WERI-Rb-1 (cell line): ENCODE measurements at regions not wholly inside any gene's neighbourhood (a gene's known extent, or its start where the extent isn't known, plus 50 kb on each side); places are given as distances from the start of the nearest gene placed in this dataset.

ENCODE experiments used
- DNase-seq: peaks from one replicate; pipeline ENCODE4 v3.0.0-alpha.2; 2020
- H3K27ac ChIP-seq: fragments of 250-450 bp; sonication (Bioruptor Pico); 2 replicates; pipeline ENCODE4 v1.5.1; 2020; ENCODE audit warnings: mild to moderate bottlenecking, moderate library complexity
- H3K27me3 ChIP-seq: fragments of 250-450 bp; sonication (Bioruptor Pico); 2 replicates; pipeline ENCODE4 v1.5.1; 2021; ENCODE audit warnings: mild to moderate bottlenecking, low read depth, moderate library complexity; ENCODE audit not compliant: insufficient read depth, severe bottlenecking
- H3K36me3 ChIP-seq: fragments of 250-450 bp; sonication (Bioruptor Pico); 2 replicates; pipeline ENCODE4 v1.5.1; 2020; ENCODE audit warnings: mild to moderate bottlenecking, moderate library complexity
- H3K4me3 ChIP-seq: 2 replicates; pipeline ENCODE4 v1.5.1; 2011; ENCODE audit warnings: low read depth, mild to moderate bottlenecking, control low read depth, low read length
- H3K9me3 ChIP-seq: fragments of 250-450 bp; sonication (Bioruptor Pico); 2 replicates; pipeline ENCODE4 v1.5.1; 2021; ENCODE audit warnings: mild to moderate bottlenecking, moderate library complexity; ENCODE audit not compliant: severe bottlenecking
- CTCF ChIP-seq: IDR thresholded peaks from 2 replicates; pipeline ENCODE4 v1.5.1; 2011; ENCODE audit warnings: low read depth, mild to moderate bottlenecking, control low read depth, inconsistent platforms, low read length

- TF ChIP-seq CTCF = no peak
- Histone ChIP-seq H3K27ac (no peak overlapping the region), H3K27me3 (no peaks in the 10 kb centered on the region), H3K36me3 (no peaks in the 10 kb centered on the region), H3K9me3 (no peaks in the 10 kb centered on the region), H3K4me3 (no peak overlapping the region)
- DNase-seq = no peak
Observed at GRCh38 chr7:140236626-140237025, 59.8 kb upstream of the KDM7A start.

GRCh38 chr7:140235114-140235513, 58.3 kb upstream of the KDM7A start:
- H3K27me3 ChIP-seq = no peaks in the 10 kb centered on the region
- DNase-seq = no peak
- no peak overlapping the region for H3K27ac ChIP-seq
- no peaks in the 10 kb centered on the region for H3K36me3 ChIP-seq
- no peak overlapping the region for H3K4me3 ChIP-seq
- no peaks in the 10 kb centered on the region for H3K9me3 ChIP-seq
- TF ChIP-seq CTCF = no peak

GRCh38 chr7:140232957-140233917, 56.5 kb upstream of the KDM7A start:
- TF ChIP-seq CTCF = no peak
- H3K9me3 ChIP-seq = no peaks in the 10 kb centered on the region
- H3K36me3 ChIP-seq = no peaks in the 10 kb centered on the region
- DNase-seq = no peak
- no peaks in the 10 kb centered on the region for H3K27me3 ChIP-seq
- H3K27ac ChIP-seq = no peak overlapping the region
- H3K4me3 ChIP-seq = no peak overlapping the region

GRCh38 chr7:140231771-140232491, 55.1 kb upstream of the KDM7A start:
- Histone ChIP-seq H3K4me3 (peak overlapping the region; percentile 77), H3K36me3 (no peaks in the 10 kb centered on the region), H3K27ac (no peak overlapping the region), H3K9me3 (no peaks in the 10 kb centered on the region), H3K27me3 (no peaks in the 10 kb centered on the region)
- no peak for TF ChIP-seq CTCF
- DNase-seq = no peak

- H3K4me3 ChIP-seq = peak overlapping the region; percentile 77
- no peaks in the 10 kb centered on the region for H3K9me3 ChIP-seq
- no peak for TF ChIP-seq CTCF
- no peaks in the 10 kb centered on the region for H3K36me3 ChIP-seq
- no peak overlapping the region for H3K27ac ChIP-seq
- peak; percentile 73 for DNase-seq
- no peaks in the 10 kb centered on the region for H3K27me3 ChIP-seq
Observed at GRCh38 chr7:140230861-140231770, 54.3 kb upstream of the KDM7A start.
